HG02610 (cell line): ENCODE measurements at regions not wholly inside any gene's neighbourhood (a gene's known extent, or its start where the extent isn't known, plus 50 kb on each side); places are given as distances from the start of the nearest gene placed in this dataset.

Experiments
- ATAC-seq: cut with Tn5 transposase; IDR thresholded peaks from one replicate; pipeline ENCODE4 v1.9.1; 2021; ENCODE audit warnings: mild to moderate bottlenecking, moderate library complexity; ENCODE audit not compliant: unreplicated experiment

DNA sequence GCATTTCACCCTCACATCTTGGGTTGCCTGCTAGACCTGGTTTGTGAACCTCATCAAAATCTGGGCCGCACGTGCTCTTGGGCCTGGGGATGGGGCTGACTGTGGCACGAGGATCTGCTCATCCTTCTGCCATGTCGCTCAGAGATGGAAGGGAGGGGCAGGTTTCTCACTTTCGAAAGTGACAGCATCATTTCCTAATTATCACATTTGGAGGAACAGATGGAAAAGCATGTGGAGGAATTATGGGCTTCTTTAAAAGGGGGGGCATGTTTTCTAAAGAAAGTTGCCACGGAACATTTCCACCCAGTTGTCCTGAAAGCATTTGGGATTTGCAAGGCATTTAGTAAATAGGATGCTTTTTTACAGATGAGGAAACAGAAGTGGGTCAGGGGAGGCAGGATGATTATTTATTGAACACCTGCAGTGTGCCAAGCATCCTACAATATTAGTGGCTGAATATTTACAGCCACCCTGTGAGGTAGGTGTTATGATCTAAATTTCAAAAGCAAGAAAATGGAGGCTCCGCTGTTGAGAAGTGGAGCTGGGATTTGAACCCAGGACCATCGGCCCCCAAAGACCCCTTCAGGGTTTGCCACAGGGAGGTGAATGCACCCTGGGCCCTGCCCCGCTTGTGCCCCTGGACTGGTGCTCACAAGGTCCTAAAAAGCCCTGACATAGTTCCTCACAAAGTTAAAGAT, 104.2 kb upstream of the MYCN start:
- no peak for ATAC-seq

DNA sequence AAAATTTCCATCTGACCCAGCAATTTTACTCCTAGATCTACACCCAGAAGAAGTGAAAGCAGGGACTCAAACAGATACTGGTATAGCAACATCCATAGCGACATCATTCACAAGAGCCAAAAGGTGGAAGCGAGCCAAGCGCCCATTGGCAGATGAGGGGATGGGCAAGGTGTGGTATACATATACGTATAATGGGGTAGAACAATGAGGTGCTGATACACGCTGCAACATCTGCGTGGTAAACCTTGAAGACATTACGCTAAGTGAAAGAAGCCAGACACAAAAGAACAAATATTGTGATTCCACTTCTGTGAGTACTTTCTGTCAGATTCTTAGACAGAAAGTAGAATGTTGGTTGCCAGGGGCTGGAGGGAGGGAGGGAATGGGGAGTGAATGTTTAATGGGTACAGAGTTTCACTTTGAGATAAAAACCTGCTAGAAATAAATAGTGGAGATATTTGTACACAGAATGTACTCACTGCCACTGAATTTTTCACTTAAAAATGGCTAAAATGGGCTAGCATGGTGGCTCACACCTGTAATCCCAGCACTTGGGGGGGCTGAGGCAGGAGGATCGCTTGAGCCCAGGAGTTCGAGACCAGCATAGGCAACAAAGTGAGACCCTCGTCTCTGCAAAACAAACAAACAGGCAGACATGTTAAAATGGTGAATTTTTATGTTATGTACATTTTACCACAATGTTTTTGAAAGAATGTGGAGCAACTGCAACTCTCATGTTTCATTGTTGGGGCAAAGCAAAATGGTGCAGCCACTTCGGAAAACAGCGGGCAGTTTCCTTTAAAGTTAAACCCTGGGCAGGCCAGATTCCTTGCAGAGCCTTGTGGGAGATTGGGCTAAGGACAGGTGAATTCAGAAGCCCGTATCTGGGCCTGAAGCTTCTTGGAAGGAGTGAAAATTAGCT, 103.4 kb upstream of the MYCN start:
- ATAC-seq = no peak

DNA sequence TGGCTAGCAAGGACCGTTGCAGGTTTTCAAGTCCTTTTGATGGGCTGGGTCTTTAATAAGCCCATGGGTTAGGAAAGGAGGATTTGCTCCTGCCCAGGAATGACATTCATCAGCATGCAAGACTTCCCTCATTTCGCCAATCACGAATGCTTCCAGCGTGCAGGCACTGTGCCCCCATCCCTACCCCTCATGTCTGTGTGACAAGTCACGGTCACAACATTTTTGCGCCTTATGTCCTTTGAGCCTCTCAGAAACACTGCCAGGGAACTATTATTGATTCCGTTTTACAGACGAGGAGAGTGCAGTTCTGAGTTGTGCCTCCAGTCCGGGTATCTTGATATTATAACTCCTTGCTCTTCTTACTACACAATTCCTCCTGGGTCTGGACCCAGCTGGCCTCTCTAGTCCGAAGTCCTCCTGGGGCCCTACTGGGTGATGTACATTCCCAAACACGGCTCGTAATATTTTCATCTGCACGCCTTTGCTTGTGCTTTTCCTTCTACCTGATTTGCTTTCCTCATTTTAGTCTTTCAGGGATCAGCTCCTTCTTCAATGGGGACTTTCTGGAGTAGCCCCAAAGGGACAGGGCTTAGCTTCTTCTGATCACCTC, 101.8 kb upstream of the MYCN start:
- ATAC-seq = no peak

DNA sequence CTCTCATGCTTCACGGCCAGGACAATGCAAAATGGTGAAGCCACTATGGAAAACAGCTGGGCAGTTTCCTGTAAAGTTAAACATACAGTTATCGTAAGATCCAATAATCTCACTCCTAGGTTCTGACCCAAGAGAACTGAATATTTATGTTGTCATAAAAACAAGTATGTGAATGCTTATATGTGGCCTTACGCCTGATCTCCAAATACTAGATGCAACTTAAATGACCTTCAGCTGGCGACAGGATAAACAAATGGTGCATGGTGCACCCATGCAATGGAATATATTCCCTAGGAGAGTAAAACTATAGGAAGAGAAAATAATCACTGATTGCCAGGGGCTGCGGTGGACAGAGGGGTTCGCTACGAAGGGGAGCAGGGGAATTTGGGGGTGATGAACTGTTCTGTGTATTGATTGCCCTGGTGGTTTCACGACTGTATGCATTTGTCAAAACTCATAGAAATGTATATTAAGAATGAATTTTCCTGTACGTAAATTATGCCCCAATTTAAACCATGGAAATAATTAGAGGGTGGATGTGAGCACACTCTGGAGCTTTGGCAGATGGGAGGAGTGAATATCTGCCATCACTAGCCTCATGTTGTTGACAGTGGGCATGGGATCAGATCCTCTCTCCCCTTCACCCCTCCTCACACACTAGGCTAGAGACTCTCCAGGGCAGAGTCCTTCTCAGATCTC, 100.8 kb upstream of the MYCN start:
- ATAC-seq = no peak

DNA sequence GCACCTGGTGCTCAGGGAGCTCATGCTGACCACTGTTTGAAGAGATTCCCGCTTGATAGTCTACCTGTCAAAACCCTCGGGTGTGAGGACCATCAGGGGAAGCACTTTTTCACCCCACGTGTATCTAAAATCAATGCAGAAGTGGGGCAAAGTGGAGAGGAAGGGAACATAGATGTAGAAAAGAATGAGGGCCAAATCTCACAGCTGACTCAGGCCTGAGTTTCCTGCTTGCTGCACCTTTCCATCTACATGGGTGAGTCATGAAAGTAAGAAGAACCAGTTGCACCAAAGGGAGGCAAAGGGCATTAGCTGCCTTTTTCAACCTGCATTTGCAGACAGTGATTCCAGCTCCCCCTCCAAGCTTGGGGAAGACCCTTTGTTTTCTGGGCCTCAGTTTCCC, 100.2 kb upstream of the MYCN start:
- no peak for ATAC-seq

DNA sequence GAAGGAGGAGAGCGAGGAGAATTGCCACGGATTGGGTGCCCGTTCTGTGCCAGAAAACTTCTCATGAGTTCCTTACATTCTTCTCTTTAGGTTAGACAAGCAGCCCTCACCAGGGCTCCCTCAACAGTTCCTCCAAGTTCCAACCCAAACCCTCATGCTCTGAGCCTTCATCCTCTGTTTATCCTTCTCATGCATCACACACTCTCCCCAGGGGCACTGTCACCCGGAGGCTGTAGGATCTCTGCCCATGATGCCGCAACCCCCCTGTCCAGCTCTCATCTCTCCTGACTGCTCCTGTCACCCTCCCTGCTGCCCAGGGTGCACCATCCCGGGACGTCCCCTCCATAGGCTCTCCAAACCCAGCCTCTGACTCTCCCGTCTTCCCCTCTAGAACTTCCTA, 99.4 kb upstream of the MYCN start:
- no peak for ATAC-seq

DNA sequence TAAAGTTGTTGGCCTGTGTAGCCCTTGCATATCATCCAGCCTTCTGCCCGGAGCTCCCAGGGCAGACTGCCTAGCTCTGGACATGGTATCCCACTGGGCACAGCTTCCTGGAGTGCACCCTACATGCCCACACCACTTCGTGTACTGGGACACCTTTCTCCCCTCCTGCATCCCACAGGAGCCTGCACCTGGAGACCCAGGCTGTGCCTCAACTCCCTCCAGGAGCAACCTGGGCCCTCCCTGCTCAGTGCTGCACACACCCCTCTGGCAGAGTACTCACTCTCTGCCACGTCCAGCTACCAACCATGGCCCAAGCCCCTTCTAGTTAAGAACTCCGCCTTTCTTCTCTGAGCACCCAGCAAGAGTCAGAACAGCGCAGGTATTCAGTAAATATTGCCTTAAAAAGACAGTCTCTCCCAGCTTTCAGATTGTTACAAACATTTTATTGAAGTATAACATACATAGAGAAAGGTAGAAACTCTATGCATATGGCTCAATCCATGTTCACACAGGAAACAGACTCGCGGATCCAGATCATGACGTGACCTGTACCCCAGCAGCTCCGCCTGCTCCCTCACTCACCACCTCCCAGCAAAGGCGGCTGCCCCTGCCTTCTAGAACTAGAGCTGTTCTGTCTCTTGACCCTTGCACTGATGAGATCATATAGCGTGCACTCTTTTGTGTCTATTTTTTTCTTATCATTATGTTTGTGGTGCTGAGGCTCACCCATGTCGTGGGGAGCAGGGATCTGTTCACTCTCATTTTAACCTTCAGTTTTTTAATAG, 98.4 kb upstream of the MYCN start:
- ATAC-seq = no peak

DNA sequence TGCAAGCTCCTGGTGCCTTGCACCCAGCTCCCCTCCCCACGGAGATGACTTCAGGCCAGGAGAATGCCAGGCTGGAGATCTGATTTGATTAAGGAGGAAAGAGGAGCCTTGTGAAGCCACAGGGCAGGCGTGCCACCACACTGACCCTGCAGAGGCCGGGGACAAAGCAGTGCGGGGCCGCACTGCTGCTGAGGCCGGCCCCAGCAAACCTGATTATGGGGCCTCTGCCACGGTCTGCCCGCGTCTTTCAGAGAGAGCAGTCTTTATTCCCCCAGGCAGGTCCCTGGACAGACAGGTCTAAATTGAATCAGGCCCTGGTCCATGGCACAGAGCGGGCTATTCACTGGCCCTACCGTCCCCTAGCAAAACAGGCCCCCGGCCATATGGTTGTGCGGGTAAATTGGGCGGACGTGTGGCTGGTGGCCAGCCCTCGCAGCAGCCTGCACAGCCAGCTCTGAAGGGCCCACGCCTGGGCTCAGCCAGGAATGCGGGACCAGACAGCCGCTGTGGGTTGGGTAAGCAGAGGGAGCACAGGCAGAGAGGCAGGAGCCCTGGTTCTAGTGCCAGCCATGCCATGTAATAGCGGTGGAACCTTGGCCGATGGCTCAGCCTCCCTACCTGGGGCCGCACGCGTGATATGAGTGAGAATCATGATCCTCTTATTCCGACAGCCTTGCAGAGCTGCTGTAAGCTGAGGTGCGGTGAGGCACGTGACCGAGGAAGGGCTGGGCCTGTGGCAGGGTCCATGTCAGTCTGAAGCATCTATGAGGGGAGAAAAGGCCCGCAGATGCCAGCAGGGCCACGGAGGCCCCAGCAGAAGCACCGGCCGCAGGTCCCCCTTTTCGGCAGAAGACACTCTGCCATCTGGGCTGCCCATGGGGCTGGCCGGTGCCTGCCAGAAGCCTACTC, 97.3 kb upstream of the MYCN start:
- no peak for ATAC-seq

DNA sequence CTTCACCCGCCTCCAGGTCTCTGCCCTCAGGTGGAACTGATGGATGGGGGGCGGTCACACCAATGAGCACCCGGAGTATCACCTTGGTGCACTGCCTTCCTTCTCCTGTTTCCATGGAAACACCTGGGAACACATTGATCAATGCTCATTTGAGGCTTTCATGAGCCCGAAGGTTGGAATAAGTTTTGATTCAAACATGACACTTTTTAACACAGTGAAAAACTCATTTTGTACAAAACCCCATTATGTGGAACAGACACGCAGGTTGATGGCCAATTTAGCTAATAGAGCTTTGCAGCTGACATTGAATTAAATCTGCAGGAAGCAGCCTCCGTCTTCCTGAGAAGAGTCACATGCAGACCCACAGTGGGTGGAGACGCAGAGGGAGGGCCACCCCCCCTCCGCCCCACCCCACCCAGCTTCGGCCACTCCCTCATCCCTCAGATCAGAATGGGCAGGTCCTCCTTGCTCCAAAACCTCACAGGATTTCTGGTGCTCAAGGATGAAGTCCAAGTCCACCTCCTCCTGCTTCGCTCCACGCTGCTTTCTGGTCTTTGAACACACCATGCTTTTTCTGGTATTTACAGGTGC, 96.0 kb upstream of the MYCN start:
- ATAC-seq = no peak

DNA sequence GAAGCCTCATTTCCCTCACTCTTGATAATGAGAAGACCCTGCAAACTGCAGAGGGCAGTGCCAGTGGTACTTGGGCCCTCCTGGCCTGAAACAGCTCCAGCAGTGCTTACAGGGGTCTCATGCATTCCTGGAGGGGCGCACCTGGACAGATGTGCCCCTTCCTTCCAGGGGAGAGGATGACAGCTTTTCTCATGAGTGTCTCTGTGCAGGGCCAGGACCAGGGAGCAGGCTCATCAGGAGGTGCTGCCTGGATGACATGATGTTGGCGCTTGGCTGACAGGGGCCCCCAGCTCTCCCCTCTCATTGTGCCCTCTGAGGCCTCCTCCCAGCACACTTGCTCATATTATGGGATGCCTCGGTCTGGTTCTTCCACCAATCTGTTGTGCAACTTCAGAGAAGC, 95.1 kb upstream of the MYCN start:
- no peak for ATAC-seq

DNA sequence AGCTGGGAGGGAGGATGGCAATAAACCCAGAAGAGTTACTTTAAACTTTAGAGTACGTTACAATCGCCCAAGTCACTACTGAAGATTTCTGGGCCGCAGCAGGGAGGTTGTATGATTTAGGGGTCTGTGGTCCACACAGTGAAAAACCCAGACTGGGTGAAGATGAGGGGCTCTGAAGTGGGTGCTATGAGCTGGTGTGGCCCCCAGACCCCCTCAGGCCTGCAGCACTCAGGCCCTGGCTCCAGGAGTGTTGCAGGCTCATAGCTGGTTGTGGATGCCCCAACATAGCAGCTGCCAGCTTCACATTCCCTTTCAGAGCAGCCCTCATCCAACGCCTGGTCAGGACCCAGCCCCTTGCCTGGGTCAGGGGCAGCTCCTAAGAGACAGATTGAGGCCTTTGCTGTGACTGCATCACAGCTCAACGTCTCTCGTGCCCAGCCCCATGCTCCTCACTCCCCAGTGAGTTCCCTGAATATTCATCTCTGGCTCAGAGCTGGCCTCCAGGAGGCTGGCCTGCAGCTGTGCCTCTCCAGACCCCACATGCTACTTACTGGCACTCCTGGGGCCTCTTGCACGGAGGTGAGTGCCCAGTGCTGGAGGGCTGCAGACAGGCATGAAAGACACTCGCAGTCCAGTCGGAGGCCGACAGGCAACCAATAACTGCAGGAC, 94.5 kb upstream of the MYCN start:
- no peak for ATAC-seq

DNA sequence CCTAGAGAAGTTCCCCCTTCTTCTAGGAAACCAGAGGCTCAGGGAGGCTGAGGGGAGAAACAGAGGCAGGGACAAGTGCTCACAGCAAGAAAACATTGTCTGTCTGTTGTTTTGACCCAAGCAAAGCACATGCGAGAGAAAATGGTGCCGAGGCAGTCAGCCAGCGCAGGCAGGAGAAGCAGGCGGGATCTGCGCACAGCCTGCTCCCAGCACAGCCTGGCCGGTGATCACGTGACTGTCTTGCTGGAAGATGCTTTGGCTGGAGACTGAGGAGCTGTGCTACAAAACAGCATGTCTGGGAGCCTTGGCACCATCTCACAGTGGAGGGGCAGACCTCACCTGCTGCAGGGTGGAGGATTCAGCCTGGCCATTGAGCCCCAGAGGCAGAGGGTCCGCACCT, 93.7 kb upstream of the MYCN start:
- no peak for ATAC-seq

DNA sequence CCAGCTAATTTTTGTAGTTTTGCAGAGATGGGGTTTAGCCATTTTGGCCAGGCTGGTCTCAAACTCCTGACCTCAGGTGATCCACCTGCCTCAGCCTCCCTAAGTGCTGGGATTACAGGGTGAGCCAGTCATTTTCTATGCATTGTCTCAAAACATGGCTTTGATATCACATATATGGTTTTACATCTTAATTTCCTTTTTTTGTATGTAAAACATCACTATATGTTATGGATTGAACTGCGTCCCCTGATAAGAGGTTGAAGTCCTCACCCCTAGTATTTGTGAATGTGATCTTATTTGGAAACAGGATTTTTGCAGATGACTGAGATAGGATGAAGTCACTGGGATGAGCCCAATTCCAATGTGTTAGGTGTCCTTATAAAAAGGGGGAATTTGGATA, 89.8 kb upstream of the MYCN start:
- no peak for ATAC-seq

DNA sequence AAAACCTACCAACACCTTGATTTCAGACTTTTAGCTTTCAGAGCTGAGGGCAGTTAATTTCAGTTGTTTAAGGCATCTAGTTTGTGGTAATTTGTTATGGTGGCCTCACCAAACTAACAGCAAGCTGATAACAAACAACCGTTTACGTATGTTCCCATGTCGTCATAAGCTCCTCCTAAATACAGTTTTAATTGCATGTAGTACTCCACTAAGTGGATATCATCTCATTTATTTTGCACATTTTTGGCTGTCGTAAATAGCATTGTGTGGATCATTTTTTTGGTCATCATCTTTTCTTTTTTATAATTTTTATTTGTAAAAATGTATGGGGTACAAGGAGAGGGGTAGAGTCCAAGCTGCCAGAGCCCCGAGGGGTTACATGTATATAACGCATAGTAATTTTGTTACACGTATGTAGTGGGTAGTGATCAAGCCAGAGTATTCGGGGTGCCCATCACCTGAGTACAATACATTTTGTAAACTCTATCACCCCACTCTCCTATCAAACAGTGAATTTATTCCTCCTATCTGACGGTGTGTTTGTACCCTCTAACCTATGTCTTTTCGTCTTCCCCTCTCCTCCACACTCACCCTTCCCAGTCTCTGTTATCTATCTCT, 89.2 kb upstream of the MYCN start:
- ATAC-seq = no peak

DNA sequence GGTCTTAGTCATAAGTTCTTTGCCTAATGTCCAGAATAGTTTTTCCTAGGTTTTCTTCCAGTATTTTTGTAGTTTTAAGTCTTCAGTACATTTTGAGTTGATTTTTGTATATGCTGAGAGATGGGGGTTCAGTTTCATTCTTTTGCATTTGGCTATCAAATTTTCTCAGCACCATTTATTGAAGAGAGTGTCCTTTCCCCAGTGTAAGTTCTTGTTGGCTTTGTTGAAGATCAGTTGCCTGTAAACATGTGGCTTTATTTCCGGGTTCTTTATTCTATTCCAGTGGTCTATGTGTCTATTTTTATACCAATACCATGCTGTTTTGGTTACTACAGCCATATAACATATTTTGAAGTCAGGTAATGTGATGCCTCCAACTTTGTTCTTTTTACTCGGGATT, 87.5 kb upstream of the MYCN start:
- no peak for ATAC-seq

DNA sequence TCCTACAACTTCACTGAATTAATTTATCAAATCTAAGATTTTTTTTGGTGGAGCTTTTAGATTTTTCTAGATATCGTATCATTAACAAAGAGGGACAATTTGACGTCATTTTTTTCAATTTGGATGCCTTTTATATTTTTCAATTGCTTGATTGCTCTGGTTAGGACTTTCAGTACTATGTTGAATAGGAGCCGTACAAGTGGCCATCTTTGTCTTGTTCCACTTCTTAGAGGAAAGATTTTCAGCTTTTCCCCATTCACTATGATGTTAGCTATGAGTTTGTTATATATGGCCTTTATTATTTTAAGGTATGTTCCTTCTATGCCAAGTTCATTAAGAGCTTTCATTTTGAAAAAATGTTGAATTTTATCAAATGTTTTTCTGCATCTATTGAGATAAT, 86.4 kb upstream of the MYCN start:
- no peak for ATAC-seq

DNA sequence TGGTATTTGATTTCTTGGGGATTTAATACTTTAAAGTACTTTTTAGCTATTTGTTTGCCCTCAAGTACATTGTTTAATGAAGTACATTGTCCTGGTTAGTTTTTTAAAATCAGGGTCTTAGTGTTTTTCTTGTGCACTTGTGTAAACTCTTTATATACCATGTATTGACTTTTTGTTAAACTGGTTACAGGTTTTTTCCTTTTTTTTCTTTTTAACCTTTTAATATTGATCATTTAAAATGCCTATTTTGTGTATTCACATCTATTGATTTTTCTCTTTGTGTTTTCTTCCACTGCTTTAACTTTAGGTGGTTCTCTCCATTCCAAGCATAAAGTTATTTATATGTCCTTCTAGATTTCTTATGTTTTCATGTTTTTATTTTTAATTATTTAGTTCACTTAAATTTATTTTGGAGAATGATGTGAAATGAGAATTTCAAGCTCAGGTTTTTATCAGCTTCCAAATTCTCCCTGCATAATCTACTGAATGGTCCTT, 84.5 kb upstream of the MYCN start:
- ATAC-seq = no peak

DNA sequence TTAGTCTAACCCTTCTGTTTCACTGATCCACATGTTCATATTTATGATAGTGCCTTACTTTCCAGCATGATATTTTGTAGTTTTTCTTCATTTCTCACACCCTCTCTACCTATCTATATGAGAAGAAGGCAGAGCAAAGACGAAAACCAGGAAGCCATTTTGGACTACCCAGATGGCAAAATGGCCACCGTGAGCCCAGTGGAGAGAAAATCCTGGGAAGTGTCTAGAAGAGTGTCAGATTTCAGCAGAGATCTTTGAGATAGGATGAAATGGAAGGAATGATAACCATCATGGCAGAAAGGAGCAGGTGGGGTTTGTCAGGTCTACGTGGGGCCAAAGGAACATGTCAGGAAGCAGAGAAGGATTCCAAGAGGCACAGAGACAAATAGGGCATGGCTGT, 84.0 kb upstream of the MYCN start:
- ATAC-seq = no peak
